Spleen (tissue), 7 donors: ENCODE measurements at regions not wholly inside any gene's neighbourhood (a gene's known extent, or its start where the extent isn't known, plus 50 kb on each side); places are given as distances from the start of the nearest gene placed in this dataset.

Experiments used
- POLR2A ChIP-seq, 3 donors: fragments of 450-650 bp; IDR thresholded peaks; one replicate each; pipeline ENCODE4 v1.5.1; 2017; ENCODE audit warnings: antibody characterized with exemption in 3 of 3, mild to moderate bottlenecking in 1 of 3
- POLR2AphosphoS5 ChIP-seq, 3 donors: sonication (generic); formaldehyde crosslinking; IDR thresholded peaks; one replicate each; pipeline ENCODE4 v1.5.1; 2017; ENCODE audit warnings: antibody characterized with exemption in 3 of 3
- TF ChIP-seq, protein P1 (sequence below), 11 experiments: fragments of 200-600 bp in 7 of 11; fragments of 450-650 bp in 4 of 11; sonication (generic) in 4 of 11; IDR thresholded peaks in 8 of 11; conservative IDR thresholded peaks in 3 of 11; 1 replicate in 7 of 11; 2 replicates in 4 of 11; pipeline versions ENCODE4 v1.4.0 to v1.8.0; 2016 to 2021; ENCODE audit warnings: antibody characterized with exemption in 11 of 11, inconsistent platforms in 4 of 11, mild to moderate bottlenecking in 1 of 11
- donor health status: DM: no; HTN: no; CAD: no; lungs with moderate emphysema.
- donor health status: DM: no; HTN: no; CAD: no.
- donor health status: DM: no; HTN: no; CAD: no.

DNA sequence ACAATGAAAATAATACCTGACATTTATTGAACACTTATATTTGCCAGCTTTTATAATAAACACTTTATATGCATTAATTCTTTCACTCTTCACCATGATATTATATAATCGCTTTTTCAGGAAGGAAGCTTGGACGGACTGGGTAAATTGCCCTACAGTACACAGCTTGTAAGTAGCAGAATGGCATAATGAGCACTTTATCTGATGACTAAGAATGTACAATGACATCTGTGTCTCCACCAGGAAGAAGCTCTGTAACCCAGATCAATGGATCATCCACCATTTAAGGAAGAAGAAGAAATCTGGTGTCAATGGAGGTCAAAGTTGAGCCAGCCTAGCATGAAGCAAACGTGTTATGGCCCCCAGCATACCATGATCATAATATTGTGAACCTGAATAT is 444.0 kb upstream of the SPHKAP start:
- TF ChIP-seq, protein P1, sequence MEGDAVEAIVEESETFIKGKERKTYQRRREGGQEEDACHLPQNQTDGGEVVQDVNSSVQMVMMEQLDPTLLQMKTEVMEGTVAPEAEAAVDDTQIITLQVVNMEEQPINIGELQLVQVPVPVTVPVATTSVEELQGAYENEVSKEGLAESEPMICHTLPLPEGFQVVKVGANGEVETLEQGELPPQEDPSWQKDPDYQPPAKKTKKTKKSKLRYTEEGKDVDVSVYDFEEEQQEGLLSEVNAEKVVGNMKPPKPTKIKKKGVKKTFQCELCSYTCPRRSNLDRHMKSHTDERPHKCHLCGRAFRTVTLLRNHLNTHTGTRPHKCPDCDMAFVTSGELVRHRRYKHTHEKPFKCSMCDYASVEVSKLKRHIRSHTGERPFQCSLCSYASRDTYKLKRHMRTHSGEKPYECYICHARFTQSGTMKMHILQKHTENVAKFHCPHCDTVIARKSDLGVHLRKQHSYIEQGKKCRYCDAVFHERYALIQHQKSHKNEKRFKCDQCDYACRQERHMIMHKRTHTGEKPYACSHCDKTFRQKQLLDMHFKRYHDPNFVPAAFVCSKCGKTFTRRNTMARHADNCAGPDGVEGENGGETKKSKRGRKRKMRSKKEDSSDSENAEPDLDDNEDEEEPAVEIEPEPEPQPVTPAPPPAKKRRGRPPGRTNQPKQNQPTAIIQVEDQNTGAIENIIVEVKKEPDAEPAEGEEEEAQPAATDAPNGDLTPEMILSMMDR (IDR thresholded peaks at IDR 0.05 in 8 of 11, conservative IDR thresholded peaks at IDR 0.05 in 3 of 11): no peak
- TF ChIP-seq POLR2A (IDR thresholded peaks at IDR 0.05): no peak
- no peak for TF ChIP-seq POLR2AphosphoS5 (IDR thresholded peaks at IDR 0.05)
